ENCODE measurements at regions not wholly inside any gene's neighbourhood (a gene's known extent, or its start where the extent isn't known, plus 50 kb on each side); places are given as distances from the start of the nearest gene placed in this dataset.

GRCh38 chr2:34447097-34447496 lies 848.0 kb upstream of the FAM98A start (continued):
- TF ChIP-seq CTCF (IDR thresholded peaks at IDR 0.05; ENCODE audit: control extremely low read depth in 1 of 3, insufficient read depth in 1 of 3, low read depth in 1 of 3, low read length in 3 of 3) (no peak), TBP (IDR thresholded peaks at IDR 0.05; ENCODE audit: low read depth, low read length) (no peak), CTBP2 (IDR thresholded peaks at IDR 0.05; ENCODE audit: borderline replicate concordance, insufficient read depth, insufficient read length, low read length) (no peak), BACH1 (IDR thresholded peaks at IDR 0.05; ENCODE audit: low read length) (no peak), SIRT6 (IDR thresholded peaks at IDR 0.05; ENCODE audit: low read length) (no peak), CHD1 (IDR thresholded peaks at IDR 0.05; ENCODE audit: low read depth, low read length) (no peak), RFX5 (IDR thresholded peaks at IDR 0.05; ENCODE audit: borderline replicate concordance, low read depth, low read length) (no peak), POLR2AphosphoS5 (IDR thresholded peaks at IDR 0.05; ENCODE audit: low read depth, low read length) (no peak), CREB1 (IDR thresholded peaks at IDR 0.05) (no peak), KDM5A (IDR thresholded peaks at IDR 0.05; ENCODE audit: low read length) (no peak), E2F6 (IDR thresholded peaks at IDR 0.05) (no peak), ZNF274 (IDR thresholded peaks at IDR 0.05; ENCODE audit: borderline replicate concordance, extremely low read depth, low read length) (no peak), CBX8 (IDR thresholded peaks at IDR 0.05; ENCODE audit: borderline replicate concordance, low read depth, low read length) (no peak), SUZ12 (IDR thresholded peaks at IDR 0.05; ENCODE audit: low read length) (no peak)

All from H1 (cell line).